ENCODE measurements at regions not wholly inside any gene's neighbourhood (a gene's known extent, or its start where the extent isn't known, plus 50 kb on each side); places are given as distances from the start of the nearest gene placed in this dataset.
"Not testable (repeated sequence)": the region's sequence is repeated elsewhere in the genome, so short reads cannot be mapped to it uniquely, and the experiment has no call there.

GRCh38 chr1:229864686-229865230 is 202.3 kb upstream of the GALNT2 start:
- TF ChIP-seq CTCF (conservative IDR thresholded peaks at IDR 0.05) = no peak
- Mint-ChIP-seq H3K9me3 (peaks cover 3% of the 10 kb centered on the region), H3K36me3 (ENCODE audit: low read depth) (no peaks in the 10 kb centered on the region), H3K4me3 (no peak overlapping the region), H3K4me1 (peaks cover 42% of the 10 kb centered on the region), H3K27ac (ENCODE audit: unreplicated experiment) (no peak overlapping the region), H3K27me3 (ENCODE audit: low read depth) (no peaks in the 10 kb centered on the region)
- no peak for DNase-seq (ENCODE audit: low read depth, low spot score)

GRCh38 chr1:229865321-229865720 is 201.7 kb upstream of the GALNT2 start:
- not testable (repeated sequence) for H3K4me3 Mint-ChIP-seq; DNase-seq (ENCODE audit: low read depth, low spot score); H3K9me3 Mint-ChIP-seq; H3K27ac Mint-ChIP-seq (ENCODE audit: unreplicated experiment); H3K36me3 Mint-ChIP-seq (ENCODE audit: low read depth); H3K27me3 Mint-ChIP-seq (ENCODE audit: low read depth)
- peaks cover 42% of the 10 kb centered on the region for H3K4me1 Mint-ChIP-seq

GRCh38 chr1:229867726-229868125 is 199.3 kb upstream of the GALNT2 start:
- no peak for DNase-seq (ENCODE audit: low read depth, low spot score)
- no peak for TF ChIP-seq CTCF (conservative IDR thresholded peaks at IDR 0.05)
- H3K4me1 Mint-ChIP-seq = peaks cover 27% of the 10 kb centered on the region
- no peaks in the 10 kb centered on the region for H3K27me3 Mint-ChIP-seq (ENCODE audit: low read depth)
- no peak overlapping the region for H3K27ac Mint-ChIP-seq (ENCODE audit: unreplicated experiment)
- H3K36me3 Mint-ChIP-seq (ENCODE audit: low read depth) = no peaks in the 10 kb centered on the region
- H3K4me3 Mint-ChIP-seq = no peak overlapping the region
- peaks cover 5% of the 10 kb centered on the region for H3K9me3 Mint-ChIP-seq

GRCh38 chr1:229869240-229869639 is 197.8 kb upstream of the GALNT2 start:
- DNase-seq (ENCODE audit: low read depth, low spot score) = no peak
- H3K4me1 Mint-ChIP-seq = peaks cover 17% of the 10 kb centered on the region
- TF ChIP-seq CTCF (conservative IDR thresholded peaks at IDR 0.05) = no peak
- H3K9me3 Mint-ChIP-seq = peaks cover 5% of the 10 kb centered on the region
- H3K27ac Mint-ChIP-seq (ENCODE audit: unreplicated experiment) = no peak overlapping the region
- H3K36me3 Mint-ChIP-seq (ENCODE audit: low read depth) = no peaks in the 10 kb centered on the region
- H3K27me3 Mint-ChIP-seq (ENCODE audit: low read depth) = no peaks in the 10 kb centered on the region
- no peak overlapping the region for H3K4me3 Mint-ChIP-seq

GRCh38 chr1:229869687-229870086 is 197.4 kb upstream of the GALNT2 start:
- no peak overlapping the region for H3K4me3 Mint-ChIP-seq
- H3K27me3 Mint-ChIP-seq (ENCODE audit: low read depth) = no peaks in the 10 kb centered on the region
- no peak for TF ChIP-seq CTCF (conservative IDR thresholded peaks at IDR 0.05)
- H3K4me1 Mint-ChIP-seq = peaks cover 14% of the 10 kb centered on the region
- no peak for DNase-seq (ENCODE audit: low read depth, low spot score)
- peaks cover 5% of the 10 kb centered on the region for H3K9me3 Mint-ChIP-seq
- no peaks in the 10 kb centered on the region for H3K36me3 Mint-ChIP-seq (ENCODE audit: low read depth)
- H3K27ac Mint-ChIP-seq (ENCODE audit: unreplicated experiment) = no peak overlapping the region

- DNase-seq (ENCODE audit: low read depth, low spot score) = no peak
- H3K27me3 Mint-ChIP-seq (ENCODE audit: low read depth) = no peaks in the 10 kb centered on the region
- no peak overlapping the region for H3K4me3 Mint-ChIP-seq
- TF ChIP-seq CTCF (conservative IDR thresholded peaks at IDR 0.05) = no peak
- peaks cover 13% of the 10 kb centered on the region for H3K4me1 Mint-ChIP-seq
- no peaks in the 10 kb centered on the region for H3K36me3 Mint-ChIP-seq (ENCODE audit: low read depth)
- H3K9me3 Mint-ChIP-seq = peaks cover 5% of the 10 kb centered on the region
- H3K27ac Mint-ChIP-seq (ENCODE audit: unreplicated experiment) = no peak overlapping the region
These were observed 196.7 kb upstream of the GALNT2 start for GRCh38 chr1:229870381-229870780.

All from neural crest cell (in vitro differentiated cells).